ENCODE measurements at regions not wholly inside any gene's neighbourhood (a gene's known extent, or its start where the extent isn't known, plus 50 kb on each side); places are given as distances from the start of the nearest gene placed in this dataset.

DNA sequence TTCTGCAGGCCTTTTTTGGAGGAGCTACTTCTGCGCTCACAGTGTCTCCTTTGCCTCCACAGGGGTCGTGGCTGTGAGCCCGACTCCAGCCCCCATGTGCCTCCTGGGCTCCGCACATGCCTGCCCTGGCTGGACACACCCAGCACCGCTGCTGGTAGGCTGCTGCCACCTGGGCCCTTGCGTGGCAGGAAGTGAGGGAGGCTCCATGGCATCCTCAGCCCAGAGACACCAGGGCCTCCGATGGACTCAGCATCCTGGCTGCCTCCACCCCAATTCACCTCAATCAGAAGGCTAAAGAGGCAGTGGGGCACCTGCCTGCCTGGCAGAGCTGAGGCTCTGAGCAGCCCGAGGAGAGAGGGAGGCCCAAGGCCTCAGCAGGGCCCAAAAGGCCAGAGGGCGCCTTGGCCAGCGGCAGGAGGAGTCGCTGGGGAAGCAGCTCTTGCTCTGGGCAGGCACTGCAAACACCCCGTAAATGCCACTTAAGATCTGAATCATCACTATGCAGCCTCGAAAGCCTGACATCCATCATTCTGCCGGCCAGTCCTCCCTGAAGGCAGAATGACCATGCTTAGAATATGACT, 68.3 kb upstream of the OTOS start:
- FAIRE-seq (no peak), DNase-seq (ENCODE audit: low spot score) (no peak)

DNA sequence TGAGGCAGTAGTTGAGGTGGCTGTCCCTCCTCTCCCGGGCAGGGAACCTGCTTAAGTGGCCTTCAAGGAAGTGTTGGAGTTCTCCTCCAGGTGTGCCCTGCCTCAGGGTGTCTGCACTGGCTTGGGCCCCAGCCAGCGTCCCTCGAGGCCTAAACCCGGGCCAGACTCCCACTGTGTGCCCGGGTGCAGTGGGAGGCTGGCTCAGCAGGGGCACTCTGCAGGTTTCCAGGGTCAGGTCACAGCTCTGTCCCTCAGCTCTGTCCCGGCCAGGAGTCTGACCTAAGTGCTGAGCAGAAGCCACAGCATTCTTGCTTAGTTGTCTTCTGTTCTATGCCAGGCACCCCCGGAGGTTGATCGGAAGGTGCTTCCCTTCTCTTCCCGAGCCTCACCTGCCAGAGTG, 69.0 kb upstream of the OTOS start:
- FAIRE-seq, result no peak
- DNase-seq (ENCODE audit: low spot score), result no peak

DNA sequence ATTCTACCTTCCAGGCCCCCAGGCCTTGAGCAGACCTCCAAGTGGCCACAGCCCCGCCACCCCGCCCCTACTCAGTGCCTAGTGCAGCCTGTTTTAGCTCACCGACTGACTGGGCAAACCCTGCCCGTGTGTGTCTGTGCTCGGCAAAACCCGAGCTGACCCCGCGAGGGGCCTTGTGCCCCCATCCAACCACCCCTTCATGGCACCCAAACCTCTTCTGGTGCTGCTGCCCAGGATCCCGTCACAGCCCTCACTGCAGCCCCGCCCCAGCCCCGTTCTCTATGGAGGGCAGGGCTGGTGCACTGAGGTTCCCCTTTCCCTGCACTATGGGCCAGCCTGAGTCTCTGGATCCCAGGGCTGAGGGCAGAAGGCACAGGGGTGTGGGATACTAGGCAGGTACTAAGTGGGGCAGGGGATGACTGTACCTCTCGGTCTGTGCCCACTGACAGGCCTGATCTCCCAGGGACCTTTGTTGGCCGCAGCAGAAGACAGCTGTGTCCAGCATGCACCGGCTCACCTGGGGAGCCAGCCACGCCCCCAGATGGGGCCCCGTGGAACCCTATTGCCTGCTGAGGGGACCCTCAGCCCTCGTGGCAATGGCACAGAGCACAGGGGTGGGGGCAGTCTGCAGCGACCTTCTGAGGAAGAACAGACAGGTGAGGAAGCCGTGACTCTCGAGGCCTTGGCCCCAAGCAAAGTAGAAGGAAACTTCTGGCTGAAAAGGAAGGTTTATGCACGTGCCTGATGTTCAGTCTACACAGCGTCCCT, 69.9 kb upstream of the OTOS start:
- FAIRE-seq (no peak), DNase-seq (ENCODE audit: low spot score) (no peak)

DNA sequence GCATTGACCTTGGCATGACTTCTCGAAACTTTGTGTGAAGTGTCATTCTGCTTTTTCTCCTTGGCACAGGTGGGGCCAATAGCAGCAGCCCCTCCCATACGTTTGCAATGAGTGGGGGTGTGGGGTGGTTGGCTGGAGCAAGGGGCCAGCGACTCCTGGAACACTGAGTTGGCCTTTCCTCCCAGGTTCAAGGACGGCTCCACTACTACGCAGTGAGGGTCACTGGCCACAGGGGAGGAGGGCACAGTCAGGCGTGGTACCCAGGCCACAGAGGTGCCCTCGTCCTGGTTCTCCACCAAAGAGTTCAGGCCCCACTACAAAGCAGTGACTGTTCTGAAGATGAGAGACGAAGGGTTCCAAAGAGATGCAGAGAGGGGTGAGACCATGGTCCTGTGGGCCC, 70.6 kb upstream of the OTOS start:
- no peak for DNase-seq (ENCODE audit: low spot score)
- FAIRE-seq, result no peak

DNA sequence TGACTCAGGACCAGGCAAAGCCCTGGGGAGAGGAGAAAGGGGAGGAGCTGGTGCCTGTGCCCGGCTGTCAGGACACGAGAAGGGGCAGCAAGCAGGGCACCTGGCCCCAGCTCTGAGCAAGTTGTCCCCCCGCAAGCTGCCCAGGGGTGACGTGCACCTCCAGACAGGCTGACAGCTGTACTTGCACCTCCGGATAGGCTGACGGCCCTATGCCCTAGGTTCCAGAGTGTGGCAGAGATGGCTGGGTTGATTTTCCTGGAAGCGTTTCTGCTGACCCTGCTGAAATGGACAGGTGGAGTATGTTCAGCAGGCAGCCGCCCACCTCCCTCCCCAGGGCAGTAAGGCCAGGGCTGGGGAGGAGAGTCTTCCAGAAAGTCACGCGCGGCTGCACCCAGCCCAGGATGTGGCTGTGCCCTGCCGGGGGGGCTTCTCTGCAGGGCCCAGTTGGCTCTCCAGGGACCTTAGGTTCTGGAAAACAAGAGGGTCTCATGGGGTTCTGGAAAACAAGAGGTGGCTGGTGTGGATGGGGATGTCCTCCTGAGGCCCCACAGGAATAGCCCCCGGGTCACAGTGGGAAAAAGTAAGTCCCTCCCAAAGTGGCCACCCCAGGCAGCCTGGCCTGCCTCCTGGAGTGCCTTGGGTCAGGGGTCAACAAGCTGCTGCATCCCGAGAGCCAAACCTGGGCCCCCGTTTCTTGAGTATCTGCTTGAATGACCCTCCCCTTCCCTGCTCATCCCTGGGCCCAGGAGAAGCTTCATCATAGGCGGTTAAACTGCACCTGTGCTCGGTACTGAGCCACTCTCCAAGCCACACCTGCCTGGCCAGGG, 71.4 kb upstream of the OTOS start:
- DNase-seq (ENCODE audit: low spot score) (no peak), FAIRE-seq (no peak)

DNA sequence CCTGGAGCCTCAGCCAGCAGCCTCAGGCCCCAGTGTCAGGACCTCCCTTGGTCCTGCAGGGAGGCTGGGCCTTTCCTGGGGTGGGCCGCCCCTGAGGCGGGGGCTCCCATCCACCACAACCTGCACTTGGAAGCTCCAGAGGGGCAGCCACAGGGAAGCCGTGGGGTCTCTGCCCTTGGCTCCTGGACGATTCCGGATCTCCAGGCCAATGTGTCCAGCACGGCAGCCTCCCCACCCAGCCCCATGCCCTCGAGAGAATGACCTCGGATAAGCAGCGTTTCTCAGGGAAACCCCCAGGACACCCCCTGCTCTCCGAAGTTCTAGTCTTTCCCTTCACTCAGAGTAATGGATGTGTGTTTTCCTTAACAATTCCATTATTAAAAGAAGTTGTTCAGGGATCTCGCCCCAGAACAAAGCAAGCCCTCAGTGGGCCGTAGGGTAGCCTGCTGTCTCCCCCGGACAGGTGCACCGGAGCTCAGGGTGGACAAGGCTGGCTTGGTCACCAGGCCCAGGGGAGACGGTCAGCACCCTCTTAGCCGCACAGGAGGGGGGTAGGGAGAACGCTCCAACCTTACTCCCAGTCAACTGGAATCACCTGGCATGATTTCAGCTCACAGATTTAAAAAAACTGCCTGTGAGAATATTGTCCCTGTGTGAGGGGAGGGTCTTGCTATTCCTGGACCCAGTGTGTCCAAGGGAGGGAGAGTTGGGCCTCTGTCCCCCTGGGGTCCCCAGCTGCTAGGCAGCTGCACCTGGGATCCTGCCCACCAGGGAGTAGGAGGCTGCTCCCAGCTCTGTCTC, 72.2 kb upstream of the OTOS start:
- DNase-seq (ENCODE audit: low spot score) (no peak), FAIRE-seq (no peak)

DNA sequence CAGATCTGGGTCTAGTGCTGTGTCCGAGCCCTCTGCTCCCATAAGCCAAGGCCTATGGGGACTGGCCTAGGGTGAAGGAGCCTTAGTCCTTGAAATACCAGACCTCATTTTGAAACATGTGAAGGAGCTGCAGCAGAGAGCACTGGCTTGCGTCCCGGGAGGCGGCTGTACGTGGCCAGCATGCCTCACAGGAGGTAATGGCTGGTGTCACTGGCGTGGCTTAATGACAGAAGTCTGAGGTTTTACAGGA, 72.7 kb upstream of the OTOS start:
- FAIRE-seq, result no peak

DNA sequence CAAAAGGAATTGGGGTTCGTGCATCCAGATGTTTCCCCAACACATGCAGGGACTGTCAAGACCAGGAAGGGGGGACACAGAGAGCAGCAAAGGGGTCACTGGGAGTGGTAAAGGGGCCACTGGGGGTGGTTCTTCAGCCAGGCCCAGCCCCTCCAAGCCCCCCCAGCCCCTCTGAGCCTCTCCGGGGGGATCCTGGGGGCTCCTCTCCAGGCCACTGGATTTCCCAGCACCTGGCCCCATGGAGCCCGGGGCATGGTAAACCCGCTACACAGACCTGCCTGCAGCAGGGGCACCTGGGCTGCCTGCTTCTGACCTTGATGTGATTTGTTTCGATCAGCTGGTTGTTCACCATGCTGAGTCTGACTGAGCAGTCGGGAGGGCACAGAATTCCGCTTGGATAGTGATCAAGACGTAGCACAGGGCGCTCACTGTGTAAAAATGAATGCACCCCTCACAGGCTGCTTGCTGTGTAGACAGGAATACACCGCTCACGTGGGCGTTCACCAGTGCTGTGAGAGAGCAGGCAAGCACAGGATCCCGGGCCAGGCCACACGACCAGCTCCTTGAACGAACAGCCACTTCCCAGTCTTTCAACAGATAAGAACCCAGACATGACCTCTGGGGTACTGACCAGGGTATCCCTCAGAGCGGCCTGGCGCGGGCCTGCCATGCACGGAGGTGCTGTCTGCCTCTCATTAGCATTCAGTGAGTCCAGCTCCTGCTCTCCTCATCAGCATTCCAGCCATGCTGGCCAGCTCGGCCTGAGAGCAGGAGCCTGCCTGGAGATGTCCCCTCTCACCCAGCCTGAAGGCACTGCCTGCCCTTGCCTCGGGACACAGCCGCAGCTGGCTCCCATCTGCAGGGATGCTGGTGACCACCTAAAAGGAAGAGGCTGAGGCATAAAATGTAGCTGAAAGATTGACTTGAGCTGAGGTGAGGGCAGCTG, 73.3 kb upstream of the OTOS start:
- FAIRE-seq (no peak), DNase-seq (ENCODE audit: low spot score) (no peak)

More for the DNA sequence above, 72.7 kb upstream of the OTOS start:
- DNase-seq (ENCODE audit: low spot score), result no peak

DNA sequence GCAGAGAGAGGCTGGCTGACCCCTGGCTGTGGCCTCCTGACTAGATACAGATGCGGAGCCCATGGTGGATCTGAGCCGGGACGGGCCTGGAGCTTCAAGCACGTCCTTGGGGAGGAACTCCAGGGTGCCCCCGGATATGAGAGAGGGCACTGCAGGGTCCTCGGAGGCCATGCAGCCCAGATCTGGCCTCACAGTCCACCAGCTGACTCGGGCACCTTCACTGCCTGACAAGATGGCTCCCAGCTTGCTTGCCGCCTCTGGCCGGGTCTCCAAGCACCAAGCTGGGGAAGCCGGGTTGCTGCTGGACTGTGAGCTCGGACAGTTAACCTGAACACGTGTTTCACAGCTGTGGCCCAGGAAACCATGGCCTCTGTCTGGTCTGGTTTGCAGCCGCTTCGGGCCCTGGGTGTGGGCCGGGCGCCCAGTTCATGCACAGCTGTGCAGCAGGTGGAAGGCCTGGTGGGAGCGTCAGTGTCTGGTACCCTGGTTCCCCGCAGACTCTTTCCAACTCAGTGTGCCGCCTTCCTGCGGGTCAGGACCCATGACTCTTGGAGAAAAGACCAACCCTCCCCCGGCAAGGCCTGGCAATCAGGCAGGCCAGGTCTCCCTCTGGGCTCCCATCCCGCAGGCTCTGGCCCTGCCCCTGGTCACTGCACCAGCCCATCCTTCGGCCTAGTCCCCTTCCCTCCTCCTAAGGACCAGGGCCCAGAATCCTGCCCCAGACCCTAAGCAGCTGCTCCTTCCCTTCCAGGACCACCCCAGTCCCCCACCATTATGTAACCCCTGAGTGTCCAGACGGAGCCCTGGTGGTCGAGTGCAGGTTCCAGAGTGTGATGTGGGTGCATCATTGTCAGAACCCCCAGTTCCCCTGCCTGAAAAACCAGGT, 74.6 kb upstream of the OTOS start:
- FAIRE-seq (no peak), DNase-seq (ENCODE audit: low spot score) (no peak)

DNA sequence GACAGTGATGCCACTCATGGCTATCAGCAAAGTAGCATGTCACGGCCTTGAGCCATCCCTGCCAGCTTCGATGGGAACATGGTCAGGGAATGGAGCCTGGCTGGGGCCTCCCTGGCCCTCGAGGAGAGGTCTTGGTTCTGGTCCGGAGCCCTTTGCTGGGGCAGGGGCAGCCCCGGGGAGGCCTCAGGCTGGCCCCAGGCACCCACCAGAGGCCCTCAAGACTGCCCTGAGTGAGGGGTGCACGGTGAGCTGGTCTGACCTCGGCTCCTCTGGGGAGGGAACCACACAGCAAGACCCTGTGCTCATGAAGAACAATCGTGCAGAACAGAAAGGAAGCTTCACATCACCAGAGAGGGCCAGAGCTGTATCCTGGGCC, 75.2 kb upstream of the OTOS start:
- DNase-seq (ENCODE audit: low spot score) (no peak), FAIRE-seq (no peak)

DNA sequence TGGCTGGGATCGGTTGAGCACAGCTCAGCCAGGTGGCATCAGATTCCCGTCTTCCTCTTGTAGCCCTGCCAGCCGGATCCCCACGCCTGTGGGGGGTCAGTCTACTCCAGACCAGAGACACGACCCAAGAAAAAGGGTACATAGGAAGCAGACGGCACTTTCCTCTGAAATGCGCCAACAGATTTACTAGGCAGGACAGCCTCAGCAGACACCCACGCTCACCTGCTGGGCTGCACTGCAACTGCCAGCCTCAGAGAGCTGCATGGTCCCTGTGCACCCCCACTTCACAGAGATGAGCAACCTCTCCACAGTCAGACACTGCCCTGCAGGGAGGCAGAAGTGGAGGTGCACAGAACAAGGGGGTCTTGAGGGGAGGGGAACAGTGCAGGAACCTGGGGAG, 75.7 kb upstream of the OTOS start:
- FAIRE-seq (no peak), DNase-seq (ENCODE audit: low spot score) (no peak)

DNA sequence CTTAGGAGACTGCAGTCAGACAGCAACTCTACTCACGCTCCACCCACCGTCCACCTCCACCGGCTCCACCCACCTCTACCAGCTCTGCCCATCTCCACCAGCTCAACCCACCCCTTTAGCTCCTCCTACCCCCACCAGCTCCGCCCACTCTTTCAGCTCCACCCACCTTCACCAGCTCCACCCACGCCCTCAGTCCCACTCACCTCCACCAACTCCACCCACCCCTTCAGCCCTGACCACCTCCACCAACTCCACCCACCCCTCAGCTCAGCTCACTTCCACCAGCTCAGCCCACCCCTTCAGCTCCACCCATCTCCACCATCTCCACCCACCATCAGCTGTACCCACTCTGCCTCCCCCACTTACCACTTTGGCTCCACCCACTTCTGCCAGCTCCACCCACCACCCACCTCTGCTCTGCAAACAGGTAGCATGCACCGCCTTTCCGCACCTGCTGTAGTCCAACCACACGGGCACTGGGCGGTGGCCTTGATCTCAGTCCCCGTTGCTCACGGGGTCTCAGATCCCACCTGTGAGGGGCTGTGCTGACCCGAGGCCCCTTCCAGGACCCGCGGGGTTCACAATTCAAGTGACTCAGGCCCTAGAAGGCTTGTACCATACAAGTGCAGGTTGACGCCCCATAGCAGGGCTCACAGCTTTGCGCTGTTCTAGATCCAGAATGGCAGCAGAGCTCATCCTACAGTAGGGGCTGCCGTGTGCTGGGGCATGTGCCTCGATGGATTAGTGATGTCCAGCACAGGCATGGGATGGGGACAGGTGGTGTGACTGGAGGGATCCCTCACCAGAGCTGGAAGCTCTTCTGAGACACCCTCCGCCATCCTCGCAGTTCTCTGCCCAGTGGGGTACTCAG, 77.2 kb upstream of the OTOS start:
- FAIRE-seq (no peak), DNase-seq (ENCODE audit: low spot score) (no peak)

DNA sequence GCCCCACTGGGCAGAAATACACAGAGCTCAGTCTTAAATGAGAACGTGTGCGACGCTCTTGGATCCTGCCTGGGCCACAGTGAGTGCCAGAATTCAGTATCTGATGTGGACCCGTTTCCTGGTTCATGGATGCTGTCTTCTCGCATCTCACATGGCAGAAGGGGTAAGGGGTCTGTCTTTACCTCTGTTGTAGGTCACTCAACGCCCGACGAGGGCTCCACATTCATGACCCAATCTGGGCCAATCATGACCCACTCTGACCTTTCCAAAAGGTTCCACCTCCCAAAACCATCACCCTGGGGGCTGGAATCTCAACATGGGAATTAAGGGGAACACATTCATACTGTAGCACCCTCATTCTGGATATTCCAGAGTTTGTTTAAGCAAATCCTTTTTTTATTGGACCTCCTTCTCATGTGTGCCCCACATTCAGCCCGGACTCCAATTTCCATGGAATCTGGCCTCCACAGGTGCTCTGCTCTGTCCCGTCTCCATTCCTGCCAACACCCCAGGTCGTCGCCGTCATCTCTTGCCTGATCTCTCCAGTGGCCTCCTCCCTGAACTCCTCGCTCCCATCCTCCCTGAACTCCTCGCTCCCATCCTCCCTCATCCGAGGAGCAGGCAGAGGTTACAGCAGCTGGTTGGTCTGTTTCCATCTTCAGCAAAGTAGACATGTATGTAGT, 78.9 kb upstream of the OTOS start:
- DNase-seq (ENCODE audit: low spot score) (no peak), FAIRE-seq (no peak)

DNA sequence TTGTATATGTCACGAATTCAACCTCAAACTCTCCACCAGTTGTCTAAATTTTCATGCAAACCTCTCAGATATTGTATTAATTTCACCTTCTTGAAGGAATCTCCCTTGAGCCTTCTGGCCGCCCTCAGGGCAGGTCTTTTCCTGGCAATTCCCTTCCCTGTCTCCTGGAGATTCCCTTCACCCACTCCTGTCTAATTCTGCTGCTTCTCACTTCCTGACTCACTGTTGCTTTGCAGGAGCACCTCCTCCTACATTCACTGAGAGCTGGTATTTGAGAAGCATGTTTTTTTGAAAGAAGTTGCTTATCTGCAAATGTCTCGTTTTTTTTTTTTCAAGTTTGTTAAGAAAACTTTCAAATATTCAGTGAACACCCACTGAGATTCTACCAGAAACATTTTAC, 79.9 kb upstream of the OTOS start:
- no peak for FAIRE-seq
- peak; percentile 39 for DNase-seq (ENCODE audit: low spot score)

DNA sequence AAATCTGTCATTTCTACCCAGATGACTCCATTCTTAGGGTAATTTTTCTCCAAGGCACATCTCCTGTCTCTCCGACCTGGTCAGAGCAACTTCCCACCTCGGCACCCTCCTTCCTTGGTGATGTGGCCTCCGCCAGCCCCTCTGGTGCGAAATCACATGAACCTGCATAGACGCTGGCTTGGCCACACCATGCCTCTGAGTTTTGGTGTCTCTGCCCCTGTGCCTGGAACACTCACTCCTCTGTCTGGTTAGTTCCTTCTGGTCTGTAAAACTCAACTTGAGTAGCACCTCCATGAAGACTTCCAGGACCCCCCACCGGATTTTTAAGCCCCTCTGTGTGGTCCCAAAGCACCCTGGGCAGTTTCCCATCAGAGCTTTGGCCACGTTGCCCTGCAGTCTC, 83.2 kb upstream of the OTOS start:
- no peak for DNase-seq (ENCODE audit: low spot score)
- FAIRE-seq, result no peak

DNA sequence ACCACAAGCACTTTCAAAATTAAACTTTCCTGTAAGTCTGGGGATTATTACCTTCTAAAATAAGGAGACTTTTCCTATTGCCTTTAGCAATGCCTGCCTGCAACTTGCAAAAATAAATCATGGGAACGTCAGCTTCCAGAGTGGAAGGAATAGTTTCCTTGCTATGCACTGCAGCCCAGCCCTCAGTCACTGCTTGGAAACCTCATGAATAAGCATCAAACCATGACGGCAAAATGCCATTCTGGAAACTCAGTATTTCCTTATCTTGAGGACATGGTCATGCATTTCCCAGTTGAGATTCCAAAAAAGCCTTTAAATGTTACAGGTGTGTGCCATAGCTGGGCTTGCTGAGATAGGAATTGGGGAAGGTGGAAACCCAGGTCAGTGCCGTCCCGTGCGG, 84.2 kb upstream of the OTOS start:
- DNase-seq (ENCODE audit: low spot score) (no peak), FAIRE-seq (no peak)

DNA sequence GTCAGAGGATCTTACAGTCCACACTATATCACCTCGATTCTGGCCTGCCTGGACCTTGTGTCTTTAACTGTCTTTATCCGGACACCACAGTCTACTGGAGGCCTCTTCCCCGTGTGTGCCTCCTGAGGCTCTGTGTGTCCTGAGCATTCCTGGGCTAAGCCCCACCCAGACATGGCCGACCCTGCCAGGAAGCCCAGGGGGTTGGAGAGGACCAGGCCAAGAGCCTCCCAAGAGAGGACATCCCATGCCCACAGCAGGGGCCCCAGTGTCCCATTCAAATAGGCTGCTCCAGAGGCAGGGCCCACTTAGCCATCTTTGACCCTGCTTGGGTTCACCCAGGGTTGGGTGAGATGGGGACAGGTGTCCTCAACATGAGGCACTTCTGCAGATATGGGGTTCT, 84.7 kb upstream of the OTOS start:
- DNase-seq (ENCODE audit: low spot score) (no peak), FAIRE-seq (no peak)

DNA sequence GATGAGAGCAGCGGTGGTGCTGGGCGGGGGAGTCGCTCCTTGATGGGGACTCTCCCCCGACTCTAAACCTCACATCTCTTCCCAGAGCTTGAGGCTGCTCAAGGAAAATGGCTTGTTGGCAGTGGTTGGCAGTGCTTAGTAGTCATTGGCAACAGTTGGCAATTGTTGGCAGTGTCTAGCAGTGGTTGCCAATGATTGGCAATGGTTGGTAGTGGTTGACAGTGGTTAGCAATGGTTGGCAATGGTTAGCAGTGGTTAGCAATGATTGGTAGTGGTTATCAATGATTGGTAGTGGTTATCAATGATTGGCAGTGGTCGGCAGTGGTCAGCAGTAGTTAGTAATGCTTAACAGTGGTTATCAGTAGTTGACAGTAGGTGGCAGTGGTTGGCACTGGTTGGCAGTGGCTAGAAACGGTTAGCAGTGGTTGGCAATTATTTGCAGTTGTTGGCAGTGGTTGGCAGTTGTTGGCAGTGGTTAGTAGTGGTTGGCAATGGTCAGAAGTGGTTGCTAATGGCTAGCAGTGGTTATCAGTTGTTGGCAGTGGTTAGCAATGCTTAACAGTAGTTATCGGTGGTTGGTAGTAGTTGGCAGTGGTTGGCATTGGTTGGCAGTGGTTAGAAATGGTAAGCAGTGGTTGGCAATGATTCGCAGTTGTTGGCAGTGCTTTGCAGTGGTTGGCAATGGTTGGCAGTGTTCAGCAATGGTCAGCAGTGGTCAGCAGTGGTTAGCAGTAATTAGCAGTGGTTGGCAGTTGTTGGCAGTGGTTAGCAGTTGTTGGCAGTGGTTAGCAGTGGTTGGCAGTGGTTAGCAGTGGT, 85.4 kb upstream of the OTOS start:
- DNase-seq (ENCODE audit: low spot score) (no peak), FAIRE-seq (peak; percentile 20)
